Transverse colon (tissue), 1 donor: ENCODE measurements at regions not wholly inside any gene's neighbourhood (a gene's known extent, or its start where the extent isn't known, plus 50 kb on each side); places are given as distances from the start of the nearest gene placed in this dataset.

ENCODE experiments used
- EP300 ChIP-seq: sonication (generic); formaldehyde crosslinking; IDR thresholded peaks from one replicate; pipeline ENCODE4 v1.6.1; 2017; ENCODE audit warnings: antibody characterized with exemption, low read depth
- POLR2A ChIP-seq: fragments of 450-650 bp; IDR thresholded peaks from one replicate; pipeline ENCODE4 v1.6.1; 2016; ENCODE audit warnings: antibody characterized with exemption, mild to moderate bottlenecking, moderate library complexity

DNA sequence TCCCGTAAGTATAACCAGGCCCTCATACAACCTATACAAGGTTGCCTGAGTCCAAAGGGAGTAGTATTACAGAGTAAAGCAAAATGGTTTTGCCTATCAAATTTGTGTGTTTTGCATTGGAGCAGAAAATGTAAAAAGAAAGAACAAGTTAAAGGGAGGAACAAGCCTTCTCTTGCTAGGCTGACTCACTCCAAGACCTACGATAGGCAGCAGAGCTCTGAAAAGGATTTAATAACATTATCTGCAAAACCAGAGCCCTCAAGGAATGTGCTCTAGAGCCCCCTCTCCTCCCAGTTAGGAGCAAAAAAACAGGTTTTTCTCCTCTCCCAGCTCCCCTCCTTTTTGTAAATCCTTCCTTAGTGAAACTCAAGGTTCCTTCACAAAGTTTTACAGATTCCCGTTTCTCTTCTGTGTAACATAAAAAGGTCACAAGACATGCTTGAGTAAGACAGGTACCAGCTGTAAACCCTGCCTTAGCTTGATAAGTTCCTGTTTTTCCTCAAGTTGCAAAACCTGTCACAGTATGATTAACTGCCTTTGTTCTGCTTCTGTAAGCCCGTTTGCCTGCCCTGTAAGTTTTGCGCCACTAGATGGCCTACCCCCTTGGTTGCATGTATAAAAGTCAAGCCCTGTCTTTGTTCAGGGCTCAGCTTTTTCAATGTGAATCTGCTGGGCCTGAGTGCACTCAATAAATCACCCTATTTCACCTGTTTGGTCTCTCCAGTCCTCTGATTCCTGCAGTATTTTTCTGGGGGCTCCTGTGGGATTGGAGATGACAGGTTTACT is 498.2 kb downstream of the KCNA4 start:
- TF ChIP-seq EP300 (no peak), POLR2A (no peak)
